Chondrocyte (in vitro differentiated cells): ENCODE measurements at regions not wholly inside any gene's neighbourhood (a gene's known extent, or its start where the extent isn't known, plus 50 kb on each side); places are given as distances from the start of the nearest gene placed in this dataset.

Experiments
- DNase-seq: peaks from one replicate; pipeline ENCODE4 v3.0.0; 2021; ENCODE audit warnings: mixed read lengths, low spot score
- H3K27ac Mint-ChIP-seq: one replicate; pipeline ENCODE4 v1.8.0; 2021; ENCODE audit warnings: mild to moderate bottlenecking, moderate library complexity, mixed read lengths; ENCODE audit not compliant: unreplicated experiment
- H3K27me3 Mint-ChIP-seq: 2 replicates; pipeline ENCODE4 v1.8.0; 2021; ENCODE audit warnings: low read depth, mixed read lengths
- H3K36me3 Mint-ChIP-seq: 2 replicates; pipeline ENCODE4 v1.8.0; 2021; ENCODE audit warnings: low read depth, mixed read lengths
- H3K4me1 Mint-ChIP-seq: 2 replicates; pipeline ENCODE4 v1.8.0; 2021; ENCODE audit warnings: low read depth, mild to moderate bottlenecking, mixed read lengths
- H3K4me3 Mint-ChIP-seq: one replicate; pipeline ENCODE4 v1.8.0; 2021; ENCODE audit warnings: mild to moderate bottlenecking, moderate library complexity, mixed read lengths; ENCODE audit not compliant: unreplicated experiment
- H3K9me3 Mint-ChIP-seq: 2 replicates; pipeline ENCODE4 v1.8.0; 2021; ENCODE audit warnings: low read depth, mixed read lengths
- TF ChIP-seq, protein P1 (sequence below): fragments of 200-600 bp; sonication (generic); IDR thresholded peaks from 2 replicates; pipeline ENCODE4 v1.5.0; 2021; ENCODE audit warnings: antibody characterized with exemption, mild to moderate bottlenecking, moderate library complexity

DNA sequence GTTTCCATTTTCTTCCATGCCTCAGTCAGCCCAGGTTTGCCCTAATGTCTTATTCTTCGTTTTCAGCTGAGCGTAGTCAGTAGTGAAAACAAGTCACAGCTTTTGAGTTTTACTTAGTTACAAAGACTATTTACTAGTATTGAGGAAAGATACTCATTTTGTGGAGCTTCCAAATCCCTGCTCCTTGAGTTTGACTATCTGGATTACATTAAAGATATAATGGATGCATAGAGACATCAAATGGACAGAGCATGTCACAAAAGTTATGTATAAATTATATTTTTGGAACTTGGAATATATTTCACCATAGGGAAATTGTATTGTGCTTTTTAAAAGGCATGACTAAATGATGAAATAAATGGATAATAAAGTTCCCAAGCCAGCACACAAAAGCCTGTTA lies 54.6 kb upstream of the AKAP13 start:
- Mint-ChIP-seq H3K4me3 (no peak overlapping the region), H3K27me3 (no peaks in the 10 kb centered on the region), H3K27ac (no peak overlapping the region), H3K4me1 (peaks cover 16% of the 10 kb centered on the region), H3K36me3 (peaks cover 2% of the 10 kb centered on the region), H3K9me3 (peaks cover 7% of the 10 kb centered on the region)
- TF ChIP-seq, protein P1, sequence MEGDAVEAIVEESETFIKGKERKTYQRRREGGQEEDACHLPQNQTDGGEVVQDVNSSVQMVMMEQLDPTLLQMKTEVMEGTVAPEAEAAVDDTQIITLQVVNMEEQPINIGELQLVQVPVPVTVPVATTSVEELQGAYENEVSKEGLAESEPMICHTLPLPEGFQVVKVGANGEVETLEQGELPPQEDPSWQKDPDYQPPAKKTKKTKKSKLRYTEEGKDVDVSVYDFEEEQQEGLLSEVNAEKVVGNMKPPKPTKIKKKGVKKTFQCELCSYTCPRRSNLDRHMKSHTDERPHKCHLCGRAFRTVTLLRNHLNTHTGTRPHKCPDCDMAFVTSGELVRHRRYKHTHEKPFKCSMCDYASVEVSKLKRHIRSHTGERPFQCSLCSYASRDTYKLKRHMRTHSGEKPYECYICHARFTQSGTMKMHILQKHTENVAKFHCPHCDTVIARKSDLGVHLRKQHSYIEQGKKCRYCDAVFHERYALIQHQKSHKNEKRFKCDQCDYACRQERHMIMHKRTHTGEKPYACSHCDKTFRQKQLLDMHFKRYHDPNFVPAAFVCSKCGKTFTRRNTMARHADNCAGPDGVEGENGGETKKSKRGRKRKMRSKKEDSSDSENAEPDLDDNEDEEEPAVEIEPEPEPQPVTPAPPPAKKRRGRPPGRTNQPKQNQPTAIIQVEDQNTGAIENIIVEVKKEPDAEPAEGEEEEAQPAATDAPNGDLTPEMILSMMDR: no peak
- DNase-seq: no peak

DNA sequence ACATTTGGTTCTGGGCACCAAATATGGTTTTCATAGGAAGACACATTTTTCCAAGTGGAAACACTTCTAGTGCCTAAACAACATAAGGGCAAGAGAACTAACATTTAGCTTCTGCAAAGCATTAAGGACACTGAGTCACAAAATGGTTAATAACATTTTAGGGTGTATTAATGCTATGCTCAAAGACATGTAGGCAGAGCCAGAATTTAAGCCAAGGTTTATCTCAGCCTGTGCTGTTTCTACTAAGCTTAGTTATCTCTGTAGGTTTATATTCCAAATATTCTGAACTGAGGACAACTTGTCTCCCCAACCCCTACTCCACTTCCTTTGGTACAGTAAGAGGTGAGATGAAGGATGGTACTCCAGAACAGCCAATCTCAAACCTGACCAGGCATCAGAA lies 54.1 kb upstream of the AKAP13 start:
- no peak for DNase-seq
- H3K4me3 Mint-ChIP-seq: no peak overlapping the region
- peaks cover 7% of the 10 kb centered on the region for H3K9me3 Mint-ChIP-seq
- TF ChIP-seq, protein P1: no peak
- H3K27ac Mint-ChIP-seq: no peak overlapping the region
- H3K4me1 Mint-ChIP-seq: peaks cover 21% of the 10 kb centered on the region
- H3K27me3 Mint-ChIP-seq: no peaks in the 10 kb centered on the region
- peaks cover 2% of the 10 kb centered on the region for H3K36me3 Mint-ChIP-seq

DNA sequence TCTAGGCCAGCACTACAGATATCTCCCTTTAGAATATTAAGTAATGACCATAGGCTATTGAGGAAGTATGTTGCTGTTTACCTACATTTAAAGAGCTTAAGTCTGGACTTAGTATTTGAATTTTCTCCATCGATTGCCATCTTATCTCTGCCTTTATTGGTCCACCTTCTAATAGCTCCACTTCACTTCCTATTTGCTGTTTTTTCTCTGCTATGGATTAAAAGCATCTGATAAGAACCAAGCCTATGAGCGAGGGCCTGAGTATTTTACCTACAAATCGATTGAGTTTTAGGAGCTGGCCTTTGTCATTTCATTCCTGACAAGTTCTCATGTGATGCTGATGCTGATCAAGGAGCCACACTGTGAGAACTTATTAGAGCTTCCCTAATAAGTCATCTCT lies 52.6 kb upstream of the AKAP13 start:
- DNase-seq: no peak
- Mint-ChIP-seq H3K36me3 (peaks cover 2% of the 10 kb centered on the region), H3K27ac (no peak overlapping the region), H3K9me3 (peaks cover 5% of the 10 kb centered on the region), H3K4me3 (no peak overlapping the region), H3K4me1 (peaks cover 32% of the 10 kb centered on the region), H3K27me3 (no peaks in the 10 kb centered on the region)
- TF ChIP-seq, protein P1: no peak

DNA sequence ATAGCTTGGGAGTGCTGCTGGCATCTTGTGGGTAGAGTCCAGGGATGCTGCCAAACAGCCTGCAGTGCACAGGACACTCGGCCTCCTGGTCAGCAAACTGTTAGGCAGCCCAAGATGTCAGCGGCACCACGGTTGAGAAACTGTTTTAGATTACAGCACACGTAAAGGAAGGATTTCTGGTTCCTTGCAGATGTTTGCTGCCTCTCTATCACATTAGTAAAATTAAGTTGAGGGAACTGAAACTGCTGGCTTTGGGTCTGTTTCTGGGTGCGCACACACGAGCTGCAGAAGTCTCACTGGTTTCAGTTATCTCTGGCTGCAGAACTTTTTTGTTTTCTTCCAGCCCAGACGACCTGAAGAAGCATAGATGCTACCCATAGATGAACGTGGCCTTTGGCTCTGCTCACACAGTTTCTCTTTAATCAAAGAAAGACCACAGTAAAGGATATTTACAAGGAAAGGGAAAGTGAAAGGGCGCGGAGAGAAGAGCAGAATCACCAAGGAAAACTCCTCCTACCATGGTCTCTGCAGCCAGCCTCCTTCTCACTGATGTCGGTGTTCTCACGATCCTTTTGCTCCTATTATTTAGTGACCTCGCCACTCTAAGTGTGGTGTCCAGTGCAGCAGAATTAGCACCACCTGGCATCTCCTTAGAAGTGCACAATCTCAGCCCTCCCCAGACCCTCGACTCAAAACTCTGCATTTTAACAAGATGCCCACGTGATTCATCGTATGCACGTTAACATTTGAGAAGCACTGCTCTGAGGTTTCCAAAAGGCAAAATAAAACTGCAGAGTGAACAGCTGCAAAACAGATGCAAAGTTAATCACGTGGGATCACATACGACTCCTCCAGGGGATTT lies 50.6 kb upstream of the AKAP13 start:
- H3K27ac Mint-ChIP-seq: peak overlapping the region; percentile 96
- no peaks in the 10 kb centered on the region for H3K27me3 Mint-ChIP-seq
- H3K4me1 Mint-ChIP-seq: peaks cover 45% of the 10 kb centered on the region
- peak overlapping the region; percentile 79 for H3K4me3 Mint-ChIP-seq
- no peaks in the 10 kb centered on the region for H3K9me3 Mint-ChIP-seq
- TF ChIP-seq, protein P1: no peak
- no peak for DNase-seq
- H3K36me3 Mint-ChIP-seq: no peaks in the 10 kb centered on the region
